NB4 (cell line): ENCODE measurements at regions not wholly inside any gene's neighbourhood (a gene's known extent, or its start where the extent isn't known, plus 50 kb on each side); places are given as distances from the start of the nearest gene placed in this dataset.

ENCODE experiments used
- MAX ChIP-seq: IDR thresholded peaks from 2 replicates; pipeline ENCODE4 v1.6.1; 2011; ENCODE audit warnings: low read depth, low read length
- POLR2A ChIP-seq: IDR thresholded peaks from 2 replicates; pipeline ENCODE4 v1.6.1; 2011; ENCODE audit warnings: mild to moderate bottlenecking; ENCODE audit not compliant: insufficient read length; ENCODE audit errors: extremely low read depth
- TF ChIP-seq, protein P1 (sequence below): IDR thresholded peaks from one replicate; pipeline ENCODE4 v1.5.1; 2012; ENCODE audit warnings: low read depth, low read length

DNA sequence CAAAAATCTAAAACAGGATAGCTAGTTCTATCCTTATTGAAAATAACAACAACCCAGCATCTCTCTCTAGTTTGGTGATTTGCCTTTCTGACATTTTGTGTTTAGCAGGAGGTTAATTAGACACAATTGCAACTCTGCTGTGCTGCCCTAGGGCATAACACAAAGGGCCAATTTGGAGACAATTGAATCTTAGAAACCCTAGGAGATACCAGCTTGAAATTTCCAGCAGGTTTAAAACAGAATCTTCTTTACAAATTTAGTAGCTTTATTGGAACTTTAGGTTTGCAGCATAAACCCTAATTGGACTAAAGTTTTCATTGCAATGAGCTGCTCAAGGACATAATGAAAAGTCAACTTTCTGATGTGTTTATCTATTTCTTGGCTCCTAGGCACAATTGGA lies 166.7 kb upstream of the FER start:
- TF ChIP-seq, protein P1, sequence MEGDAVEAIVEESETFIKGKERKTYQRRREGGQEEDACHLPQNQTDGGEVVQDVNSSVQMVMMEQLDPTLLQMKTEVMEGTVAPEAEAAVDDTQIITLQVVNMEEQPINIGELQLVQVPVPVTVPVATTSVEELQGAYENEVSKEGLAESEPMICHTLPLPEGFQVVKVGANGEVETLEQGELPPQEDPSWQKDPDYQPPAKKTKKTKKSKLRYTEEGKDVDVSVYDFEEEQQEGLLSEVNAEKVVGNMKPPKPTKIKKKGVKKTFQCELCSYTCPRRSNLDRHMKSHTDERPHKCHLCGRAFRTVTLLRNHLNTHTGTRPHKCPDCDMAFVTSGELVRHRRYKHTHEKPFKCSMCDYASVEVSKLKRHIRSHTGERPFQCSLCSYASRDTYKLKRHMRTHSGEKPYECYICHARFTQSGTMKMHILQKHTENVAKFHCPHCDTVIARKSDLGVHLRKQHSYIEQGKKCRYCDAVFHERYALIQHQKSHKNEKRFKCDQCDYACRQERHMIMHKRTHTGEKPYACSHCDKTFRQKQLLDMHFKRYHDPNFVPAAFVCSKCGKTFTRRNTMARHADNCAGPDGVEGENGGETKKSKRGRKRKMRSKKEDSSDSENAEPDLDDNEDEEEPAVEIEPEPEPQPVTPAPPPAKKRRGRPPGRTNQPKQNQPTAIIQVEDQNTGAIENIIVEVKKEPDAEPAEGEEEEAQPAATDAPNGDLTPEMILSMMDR: no peak
- no peak for TF ChIP-seq POLR2A
- TF ChIP-seq MAX: no peak
